Mammary epithelial cell (primary cell): ENCODE measurements at regions not wholly inside any gene's neighbourhood (a gene's known extent, or its start where the extent isn't known, plus 50 kb on each side); places are given as distances from the start of the nearest gene placed in this dataset.
"Not testable (repeated sequence)": the region's sequence is repeated elsewhere in the genome, so short reads cannot be mapped to it uniquely, and the experiment has no call there.

Experiments
- CTCF ChIP-seq, 2 donors: IDR thresholded peaks in 1 of 2; conservative IDR thresholded peaks in 1 of 2; 2 replicates each; pipeline ENCODE4 v1.5.1; 2011 to 2012; ENCODE audit warnings: inconsistent platforms in 2 of 2, low read length in 2 of 2, mild to moderate bottlenecking in 2 of 2, control low read depth in 1 of 2, low read depth in 1 of 2; ENCODE audit not compliant: insufficient read depth in 1 of 2; ENCODE audit errors: extremely low read depth in 1 of 2
- EZH2 ChIP-seq: IDR thresholded peaks from 2 replicates; pipeline ENCODE4 v1.6.1; 2012; ENCODE audit warnings: low read length, inconsistent platforms, borderline replicate concordance

GRCh38 chr5:176113673-176114335, 124.4 kb upstream of the SIMC1 start:
- not testable (repeated sequence) for TF ChIP-seq CTCF (conservative IDR thresholded peaks at IDR 0.05 in 1 of 2, IDR thresholded peaks at IDR 0.05 in 1 of 2; ENCODE audit: extremely low read depth in 1 of 2, insufficient read depth in 1 of 2, low read depth in 1 of 2, low read length in 2 of 2); EZH2
